Erythroblast (primary cell): ENCODE measurements at regions not wholly inside any gene's neighbourhood (a gene's known extent, or its start where the extent isn't known, plus 50 kb on each side); places are given as distances from the start of the nearest gene placed in this dataset.

ENCODE experiments used
- GATA1 ChIP-seq: IDR thresholded peaks from 2 replicates; pipeline ENCODE4 v1.6.1; 2011; ENCODE audit warnings: low read depth, mild to moderate bottlenecking, control low read depth, low read length, moderate library complexity
- POLR2A ChIP-seq: IDR thresholded peaks from 2 replicates; pipeline ENCODE4 v1.6.1; 2011; ENCODE audit warnings: mild to moderate bottlenecking, low read length

DNA sequence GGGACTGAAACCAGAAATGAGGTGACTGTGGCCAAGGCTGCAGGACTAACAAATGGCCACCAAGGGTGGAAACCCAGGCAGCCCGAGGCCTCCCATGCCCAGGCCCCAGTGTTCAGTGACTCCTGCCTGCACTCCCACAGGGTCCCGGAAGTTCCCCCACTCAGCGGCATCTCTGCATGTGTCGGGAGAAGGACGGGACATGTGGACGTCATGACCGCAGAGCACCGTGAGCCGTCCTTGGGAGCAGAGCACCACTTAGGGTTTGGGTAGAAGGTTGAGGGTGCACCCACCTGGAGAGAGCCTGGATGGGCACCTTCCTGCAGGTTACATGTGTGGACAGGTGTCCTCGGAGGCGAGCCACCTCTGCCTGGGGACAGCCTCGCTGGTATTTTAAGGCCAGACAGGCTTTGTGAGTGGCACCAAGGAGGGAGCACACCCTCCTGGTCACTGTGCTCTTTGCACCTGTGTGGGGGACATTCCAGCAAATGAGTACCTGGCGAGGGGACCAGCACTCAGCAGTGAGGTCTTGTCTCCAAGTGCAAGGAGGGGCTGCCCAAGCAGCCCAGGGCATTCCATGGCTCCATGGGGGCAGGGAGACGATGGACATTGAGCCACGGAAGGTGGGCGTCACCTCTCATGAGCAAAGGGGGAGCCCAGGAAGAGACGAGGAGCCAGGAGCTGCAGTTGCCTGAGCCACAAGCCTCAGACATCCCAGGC is 95.3 kb upstream of the TCERG1L start:
- TF ChIP-seq POLR2A (no peak), GATA1 (no peak)
